GM21381 (cell line): ENCODE measurements at regions not wholly inside any gene's neighbourhood (a gene's known extent, or its start where the extent isn't known, plus 50 kb on each side); places are given as distances from the start of the nearest gene placed in this dataset.
"Not testable (repeated sequence)": the region's sequence is repeated elsewhere in the genome, so short reads cannot be mapped to it uniquely, and the experiment has no call there.

Experiments
- ATAC-seq: cut with Tn5 transposase; IDR thresholded peaks from one replicate; pipeline ENCODE4 v1.9.1; 2021; ENCODE audit warnings: mild to moderate bottlenecking, moderate library complexity; ENCODE audit not compliant: unreplicated experiment

DNA sequence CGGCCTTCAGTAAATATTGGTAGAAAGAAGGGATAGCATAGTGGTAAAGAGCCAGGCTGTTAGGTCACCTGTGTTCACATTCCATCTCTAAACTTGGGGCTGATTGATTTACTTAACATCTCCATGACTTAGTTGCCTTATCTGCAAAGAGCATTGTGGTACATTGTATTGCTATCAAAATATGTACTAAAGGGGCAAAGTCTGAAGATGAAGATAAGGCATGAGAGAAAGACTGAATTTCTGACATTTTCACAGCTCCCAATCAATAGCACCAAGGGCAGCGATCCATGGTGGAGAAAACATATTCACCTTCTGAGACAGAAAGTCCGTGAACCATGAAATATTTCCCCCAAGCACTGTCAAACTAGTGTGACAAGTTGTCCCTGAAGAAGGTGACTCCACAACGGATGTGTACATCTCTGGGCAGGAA lies 223.3 kb upstream of the STXBP5 start:
- ATAC-seq, result no peak

DNA sequence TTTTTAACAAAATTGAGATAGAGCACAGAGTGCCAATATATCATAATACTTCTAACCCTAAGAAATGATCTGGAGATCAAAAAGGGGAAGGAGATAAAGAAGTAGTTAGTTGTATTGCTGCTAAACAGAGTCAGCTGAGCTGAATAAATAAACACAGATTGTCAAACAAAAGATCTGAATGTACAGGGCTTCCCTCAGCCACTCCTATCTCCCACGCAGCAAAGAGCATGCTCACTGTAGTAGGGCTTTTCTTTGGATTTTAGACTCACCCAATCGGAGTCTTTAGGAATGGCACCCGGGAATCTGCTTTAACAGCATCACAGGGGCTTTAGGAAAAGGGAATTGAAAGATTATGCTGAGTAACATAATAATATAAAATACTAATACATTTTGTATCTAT lies 222.2 kb upstream of the STXBP5 start:
- no peak for ATAC-seq

DNA sequence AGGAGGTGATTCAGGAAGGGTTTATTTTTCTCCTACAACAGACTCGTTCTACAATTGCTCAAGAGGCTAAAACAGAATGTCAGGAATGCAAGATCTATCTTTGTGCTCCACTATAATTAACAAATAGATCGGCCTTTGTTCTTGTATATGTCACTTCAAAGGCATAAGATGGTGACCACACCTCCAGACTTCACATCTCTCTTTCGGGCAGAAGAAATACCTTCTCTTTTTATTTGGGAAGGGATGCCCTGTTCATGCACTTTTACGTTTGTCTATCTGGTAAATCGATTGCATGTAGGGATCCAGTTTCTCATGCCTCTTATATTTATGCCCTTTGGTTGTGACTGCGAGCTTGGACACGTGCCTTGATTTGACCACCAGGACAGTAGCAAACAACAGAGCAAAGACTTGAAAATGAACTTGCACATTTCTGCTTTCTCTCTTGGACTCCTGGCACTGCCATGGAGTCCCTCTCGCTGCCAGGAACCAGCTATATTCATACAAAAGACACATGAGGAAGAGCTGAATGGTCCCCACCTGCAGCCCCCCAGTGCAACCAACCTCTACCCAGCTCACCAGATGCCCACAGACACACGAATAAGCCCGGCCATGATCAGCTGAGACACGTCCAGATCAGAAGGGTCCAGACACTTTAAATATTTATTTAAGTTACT lies 219.8 kb upstream of the STXBP5 start:
- no peak for ATAC-seq

DNA sequence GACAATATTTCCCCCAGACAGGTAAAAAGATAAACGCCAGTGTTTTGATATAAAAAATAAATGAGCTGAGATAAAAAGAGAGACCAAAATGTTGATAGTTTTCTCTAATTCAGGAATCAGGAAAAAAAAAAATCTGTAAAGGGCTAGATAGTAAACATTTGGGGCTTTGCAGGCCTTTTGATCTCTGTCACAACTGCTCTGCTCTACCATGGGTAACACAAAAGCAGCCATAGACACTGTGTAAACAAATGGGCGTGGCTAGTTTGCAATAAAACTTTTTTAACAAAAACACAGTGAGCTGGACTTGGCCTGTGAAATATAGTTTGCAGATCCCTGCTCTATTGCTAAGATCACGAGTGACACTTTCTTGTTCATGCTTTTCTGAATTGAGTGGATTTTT lies 219.1 kb upstream of the STXBP5 start:
- no peak for ATAC-seq

DNA sequence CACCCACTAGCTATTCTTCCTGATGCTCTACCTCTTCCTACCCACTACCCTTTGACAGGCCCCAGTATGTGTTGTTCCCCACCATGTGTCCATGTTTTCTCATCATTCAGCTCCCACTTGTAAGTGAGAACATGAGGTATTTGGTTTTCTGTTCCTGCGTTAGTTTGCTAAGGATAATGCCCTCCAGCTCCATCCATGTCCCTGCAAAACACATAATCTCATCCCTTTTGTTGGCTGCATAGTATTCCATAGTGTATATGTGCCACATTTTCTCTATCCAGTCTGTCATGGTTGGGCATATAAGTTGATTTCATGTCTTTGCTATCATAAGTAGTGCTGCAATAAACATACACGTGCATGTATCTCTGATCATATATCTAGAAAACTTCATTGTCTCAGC lies 218.3 kb upstream of the STXBP5 start:
- no peak for ATAC-seq

DNA sequence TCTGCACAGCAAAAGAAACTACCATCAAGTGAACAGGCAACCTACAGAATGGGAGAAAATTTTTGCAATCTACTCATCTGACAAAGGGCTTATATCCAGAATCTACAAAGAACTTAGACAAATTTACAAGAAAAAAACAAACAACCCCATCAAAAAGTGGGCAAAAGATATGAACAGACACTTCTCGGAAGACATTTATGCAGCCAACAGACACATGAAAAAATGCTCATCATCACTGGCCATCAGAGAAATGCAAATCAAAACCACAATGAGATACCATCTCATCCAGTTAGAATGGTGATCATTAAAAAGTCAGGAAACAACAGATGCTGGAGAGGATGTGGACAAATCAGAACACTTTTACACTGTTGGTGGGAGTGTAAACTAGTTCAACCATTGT lies 216.3 kb upstream of the STXBP5 start:
- ATAC-seq, result not testable (repeated sequence)

DNA sequence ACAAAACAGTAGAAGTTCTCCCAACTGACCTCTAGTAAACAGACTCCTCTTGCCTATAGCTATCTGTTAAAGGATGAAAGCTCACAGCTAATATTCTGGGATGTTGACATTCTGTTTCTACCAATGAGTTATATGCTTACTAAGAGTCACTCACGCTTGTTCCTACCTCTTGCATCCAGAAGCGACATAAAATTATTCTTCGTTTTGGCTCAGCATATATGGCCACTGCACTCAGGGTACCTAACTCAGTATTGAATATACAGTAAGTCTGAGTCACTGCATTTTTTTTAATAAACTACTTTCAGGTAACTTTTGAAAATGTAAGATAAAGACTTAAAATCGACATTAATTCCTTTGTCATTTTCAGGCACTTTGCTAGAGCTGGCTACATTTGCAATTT lies 214.4 kb upstream of the STXBP5 start:
- no peak for ATAC-seq

DNA sequence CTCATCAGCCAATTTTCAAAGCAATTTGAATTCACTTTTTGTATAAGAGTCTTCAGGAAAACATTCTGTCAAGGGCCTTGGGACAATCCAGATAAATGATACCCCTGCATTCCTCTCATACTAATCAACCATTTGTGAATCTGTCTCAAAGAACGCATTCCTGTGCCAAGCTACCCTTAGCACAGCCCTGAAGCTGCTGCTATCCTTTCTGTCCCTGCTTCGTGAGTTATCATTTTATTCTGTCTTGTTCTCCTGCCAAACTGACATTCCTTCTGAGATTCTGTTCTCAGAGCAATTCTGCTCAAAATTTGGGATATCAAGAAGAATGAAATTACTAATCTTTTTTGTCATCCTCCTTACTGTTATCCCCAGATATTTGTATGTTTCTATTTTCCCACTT lies 213.9 kb upstream of the STXBP5 start:
- ATAC-seq, result no peak

DNA sequence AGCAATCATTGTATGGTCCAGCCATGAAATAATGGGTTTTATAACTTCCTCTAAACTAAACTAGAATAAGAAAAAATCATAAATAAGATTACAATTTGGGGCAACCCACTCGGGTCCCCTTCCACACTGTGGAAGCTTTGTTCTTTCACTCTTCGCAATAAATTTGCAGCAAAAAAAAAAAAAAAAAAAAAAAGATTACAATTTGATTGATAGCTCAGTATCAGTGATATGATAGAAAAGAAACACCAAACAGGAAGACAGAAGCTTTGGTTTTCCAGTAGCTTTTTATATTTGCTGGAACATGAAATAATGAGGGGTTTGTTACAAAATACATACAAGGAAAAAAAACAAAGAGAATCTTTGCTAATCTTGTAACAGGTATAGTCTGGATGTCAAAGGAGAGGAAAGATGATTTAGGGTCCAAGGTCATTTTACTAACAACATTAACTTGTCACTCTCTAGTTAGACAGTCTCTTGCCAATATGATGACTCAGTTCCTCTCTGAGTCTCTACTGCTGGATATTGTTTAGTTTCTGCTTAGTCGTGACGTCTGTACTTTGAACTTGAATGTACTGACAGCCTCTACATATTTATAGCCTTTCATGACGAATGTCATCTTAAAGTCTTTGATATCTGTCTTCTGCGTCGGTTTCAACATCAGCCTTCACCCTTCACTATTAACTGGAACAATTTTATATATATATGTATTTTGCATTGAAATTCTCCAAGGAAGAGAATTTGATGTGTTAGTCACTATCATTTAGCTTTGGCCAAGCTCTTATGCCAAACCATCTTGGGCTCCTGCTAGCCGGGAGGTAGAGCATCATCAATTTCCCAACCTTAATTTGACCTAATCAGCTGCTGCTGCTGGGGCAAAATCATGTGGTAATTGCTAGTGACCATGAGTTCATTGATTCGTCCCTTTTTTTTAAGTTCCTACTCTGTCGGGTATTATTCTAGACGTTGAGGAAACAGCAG lies 213.1 kb upstream of the STXBP5 start:
- ATAC-seq, result no peak

DNA sequence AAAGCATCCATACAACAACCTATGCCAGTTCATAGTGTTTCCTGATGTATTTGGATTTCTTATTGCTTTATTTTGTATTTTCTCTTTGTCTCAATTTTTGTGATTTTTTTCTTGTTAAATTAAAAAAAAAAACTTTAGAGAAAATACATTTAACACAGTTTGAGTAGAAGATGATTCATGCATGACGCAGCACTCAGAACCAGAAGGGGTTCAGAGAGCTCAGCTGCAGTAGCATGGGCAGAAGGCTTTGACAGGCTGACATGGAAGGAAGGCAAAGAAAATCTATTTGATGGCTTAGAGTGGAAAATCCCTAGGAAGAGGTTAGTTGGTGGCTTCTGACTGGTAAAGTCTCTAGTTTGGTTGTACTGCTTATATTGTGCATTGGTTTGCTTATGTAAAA lies 207.2 kb upstream of the STXBP5 start:
- no peak for ATAC-seq

DNA sequence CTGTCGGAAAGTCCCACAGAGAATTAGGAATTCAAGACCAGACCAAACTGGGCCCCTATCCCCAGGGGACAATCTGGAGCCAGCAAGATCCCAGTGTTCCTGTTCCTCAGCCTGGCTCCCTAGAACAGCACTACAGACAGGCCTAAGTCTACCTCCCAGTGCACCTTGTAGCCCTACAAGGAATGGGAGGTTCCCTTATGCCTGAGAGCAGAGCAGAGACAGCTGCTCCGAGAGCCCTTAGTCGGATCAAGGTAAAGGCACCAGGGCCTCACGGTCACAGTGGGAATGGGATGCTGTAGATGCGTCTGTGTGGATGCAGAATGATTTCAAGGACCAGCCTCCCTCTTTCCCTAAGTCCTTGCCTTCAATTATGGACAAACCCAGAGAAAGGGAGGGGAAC lies 204.5 kb upstream of the STXBP5 start:
- ATAC-seq, result no peak

DNA sequence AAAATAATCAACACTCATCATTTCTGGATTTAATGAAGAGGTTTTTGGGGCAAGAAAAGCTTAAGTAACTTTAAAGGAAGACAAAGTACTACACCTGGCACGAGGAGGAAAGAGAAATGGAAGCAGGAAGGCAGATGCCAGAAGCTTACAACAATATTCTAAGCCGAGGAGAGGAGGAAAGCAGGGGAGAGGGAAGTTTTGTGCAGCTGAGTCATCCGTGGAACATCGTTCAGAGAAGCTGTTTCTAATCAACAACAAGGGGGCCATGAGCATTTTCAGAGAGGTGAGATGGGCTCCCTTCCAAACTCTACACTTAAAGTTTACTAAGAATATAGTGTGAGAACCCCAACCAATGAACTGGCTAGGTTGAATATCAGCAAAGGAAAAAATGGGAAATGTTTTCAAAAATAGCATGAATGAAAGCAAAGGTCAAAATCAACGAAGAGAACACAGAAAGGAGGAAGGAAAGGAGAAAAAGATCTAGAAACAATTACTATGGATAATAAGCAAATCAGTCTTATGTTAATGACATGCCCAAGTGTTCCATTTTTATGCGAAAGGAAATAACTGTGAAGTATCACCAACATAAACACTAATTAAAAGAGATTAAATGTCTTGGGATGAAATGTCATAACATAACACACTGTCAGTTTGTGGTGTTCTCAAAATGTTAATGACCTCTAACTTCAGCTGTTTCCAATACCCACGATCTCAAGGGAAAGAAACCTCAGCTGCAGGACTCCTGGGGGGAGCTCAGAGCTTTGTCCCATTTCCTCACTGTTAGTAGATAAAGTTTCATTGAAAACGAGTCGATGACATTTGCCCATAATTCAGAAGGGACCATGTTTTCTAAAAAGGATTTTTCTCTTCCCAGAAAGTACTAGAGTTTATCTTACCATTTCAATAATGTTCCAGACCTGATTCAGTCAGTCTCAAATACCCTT lies 203.4 kb upstream of the STXBP5 start:
- ATAC-seq, result no peak

DNA sequence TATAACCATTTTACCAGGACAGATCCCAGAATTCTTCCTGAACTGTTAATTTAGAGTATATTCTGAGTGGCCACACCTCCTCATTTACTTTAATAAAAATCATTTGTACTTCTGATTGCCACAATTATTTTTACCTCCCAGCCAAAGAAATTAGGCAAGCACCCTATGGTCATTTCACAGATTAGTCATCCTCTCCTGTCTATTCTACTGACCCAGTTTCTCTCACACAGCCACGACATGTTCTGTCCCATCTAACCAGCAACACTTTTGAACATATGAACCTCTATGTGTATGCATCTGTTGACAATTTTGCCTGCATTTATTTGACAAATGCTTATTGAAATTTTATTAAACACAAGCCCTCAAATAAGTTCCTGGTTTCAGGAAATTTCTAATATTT lies 202.6 kb upstream of the STXBP5 start:
- no peak for ATAC-seq

DNA sequence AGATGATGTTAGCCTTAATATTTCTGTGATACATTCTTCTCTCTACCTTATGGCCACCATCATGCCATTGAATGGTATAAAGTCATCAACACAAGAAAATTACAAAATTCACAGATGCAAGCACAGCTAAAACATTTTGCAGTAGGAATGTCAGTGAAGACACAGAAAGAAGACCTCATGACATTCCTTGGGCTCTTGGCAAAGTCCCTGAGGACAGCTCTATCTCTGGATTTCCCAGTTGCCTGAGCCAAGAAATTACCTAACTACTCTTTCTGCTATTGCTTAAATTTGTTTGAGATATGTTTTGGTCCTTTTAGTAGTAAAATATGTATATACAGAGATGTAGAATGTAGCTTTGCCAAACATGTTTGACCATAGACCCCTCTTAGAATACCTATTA lies 201.0 kb upstream of the STXBP5 start:
- ATAC-seq, result no peak

DNA sequence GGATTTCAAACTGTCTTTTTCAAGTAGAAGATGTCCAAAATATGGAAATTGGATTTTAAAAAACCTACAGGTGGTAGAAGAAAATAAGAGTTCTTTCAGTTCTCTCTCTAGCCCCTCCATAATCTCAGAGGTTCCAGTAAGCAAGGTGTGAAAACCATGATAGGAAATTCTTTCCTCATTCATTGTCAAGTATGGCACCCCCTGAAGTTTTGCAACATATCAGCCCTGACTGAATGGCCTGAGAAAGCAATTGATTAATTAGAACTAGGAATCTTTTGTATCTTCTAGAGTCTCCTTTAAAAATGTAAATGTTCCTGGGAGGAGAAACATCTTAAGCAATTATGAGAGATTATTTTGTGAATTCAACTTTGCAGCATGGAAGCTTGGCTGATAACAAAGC lies 198.7 kb upstream of the STXBP5 start:
- ATAC-seq, result no peak

DNA sequence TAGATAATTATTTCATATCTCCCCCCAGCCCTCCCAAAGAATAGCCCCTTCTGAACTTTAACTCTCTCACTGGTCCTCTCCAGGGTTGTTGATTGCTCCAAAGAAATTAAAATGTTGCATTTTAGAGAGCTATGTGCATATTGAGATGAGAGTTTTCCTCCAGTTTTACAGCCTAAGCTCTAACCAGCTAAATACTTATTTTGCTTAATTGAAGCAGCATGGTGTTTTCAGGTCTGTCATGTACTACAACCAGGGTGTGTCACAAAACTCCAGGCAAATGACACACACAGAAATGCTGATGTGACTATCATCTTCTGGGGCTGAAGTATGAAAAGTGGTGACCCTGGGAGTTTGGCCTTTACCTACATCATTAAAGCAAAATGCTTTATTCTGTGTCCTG lies 196.8 kb upstream of the STXBP5 start:
- ATAC-seq, result no peak

DNA sequence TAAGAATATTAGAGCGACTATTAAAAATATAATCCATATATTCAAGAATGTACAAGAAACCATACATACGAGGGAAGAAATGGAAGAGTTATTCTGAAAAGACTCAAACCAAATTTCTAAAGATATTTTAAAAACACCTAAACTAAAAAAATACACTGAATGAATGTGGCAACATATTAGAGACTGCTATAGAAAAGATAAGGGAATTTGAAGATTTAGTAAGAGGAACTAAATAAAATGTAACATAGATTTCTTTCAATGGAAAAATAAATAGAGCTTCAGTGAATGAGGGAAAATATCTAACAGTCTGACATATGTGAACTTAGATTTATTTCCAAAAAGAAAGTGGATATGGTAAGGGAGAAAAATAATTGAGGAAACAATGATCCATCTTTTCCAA lies 194.9 kb upstream of the STXBP5 start:
- no peak for ATAC-seq

DNA sequence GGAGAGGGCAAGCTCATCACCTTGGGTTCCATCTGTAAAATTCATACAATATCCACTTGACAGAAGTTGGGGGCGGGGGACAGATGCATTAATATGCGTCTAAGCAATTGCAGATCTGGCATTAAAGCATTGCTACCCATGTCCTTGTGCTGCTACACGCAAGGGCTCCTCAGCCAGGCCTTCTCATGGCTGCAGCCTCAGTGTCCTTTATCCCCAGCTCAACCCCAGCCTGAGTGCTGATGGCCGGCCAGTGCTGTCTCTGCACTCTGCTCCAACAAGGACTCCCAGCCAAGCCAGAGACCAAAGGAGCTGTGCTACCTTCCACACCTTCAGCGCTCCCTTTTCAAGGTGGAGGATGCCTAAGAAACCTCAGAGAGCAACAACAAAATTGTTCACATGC lies 188.5 kb upstream of the STXBP5 start:
- ATAC-seq, result no peak

DNA sequence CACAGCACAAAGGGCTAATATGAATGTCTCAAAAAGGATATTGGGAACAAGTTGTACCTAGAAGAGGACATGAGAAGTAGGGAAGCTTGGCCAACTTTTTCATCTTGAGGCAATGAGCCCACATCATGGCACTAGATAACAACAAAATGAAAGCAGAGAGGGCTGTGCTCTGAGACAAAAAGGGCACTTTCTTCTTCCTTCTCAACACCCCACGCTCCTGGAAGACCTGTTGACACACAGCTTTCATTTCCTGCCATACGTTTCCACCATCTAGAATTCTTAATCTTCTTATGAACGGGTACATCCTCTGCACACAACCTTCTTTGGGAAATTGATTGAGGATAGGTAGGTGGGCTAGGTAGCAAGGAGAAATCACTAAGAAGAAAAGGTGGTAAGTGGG lies 187.8 kb upstream of the STXBP5 start:
- ATAC-seq, result no peak

DNA sequence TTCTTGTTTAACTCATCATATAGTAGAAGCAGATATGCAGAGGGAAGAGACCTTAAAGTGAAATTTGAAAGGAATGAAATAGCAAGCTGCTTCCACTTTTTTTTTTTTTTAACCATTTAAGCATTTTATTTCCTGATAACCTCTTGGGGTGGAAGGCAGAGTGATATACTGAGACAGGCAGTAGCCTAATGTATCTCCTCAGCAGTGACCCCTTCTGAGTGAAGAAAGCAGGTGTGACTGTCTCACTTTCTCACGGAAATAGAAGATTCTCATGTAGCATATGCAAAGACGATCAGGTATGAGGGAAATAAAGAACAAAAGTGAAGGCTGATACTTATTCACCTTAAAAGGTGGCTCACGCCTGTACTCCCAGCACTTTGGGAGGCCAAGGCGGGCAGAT lies 187.1 kb upstream of the STXBP5 start:
- ATAC-seq, result no peak

DNA sequence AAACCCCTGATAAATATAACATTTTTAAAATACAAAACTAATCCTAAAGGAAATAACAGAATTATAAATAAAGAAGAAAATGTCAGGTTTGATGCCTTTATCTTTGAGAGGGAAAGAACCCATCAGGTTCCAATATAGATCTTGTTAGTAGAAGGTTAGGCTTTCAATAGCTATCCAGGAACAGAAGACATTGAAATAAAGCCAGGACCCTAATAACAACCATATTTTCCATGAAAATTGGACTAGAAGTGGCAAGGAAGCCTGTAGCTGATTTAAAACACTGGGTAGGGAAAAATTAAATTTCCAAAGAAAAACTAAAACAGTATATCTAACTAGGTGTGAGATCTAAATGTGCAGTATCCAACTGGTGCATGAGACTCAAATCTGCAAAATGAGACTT lies 185.2 kb upstream of the STXBP5 start:
- ATAC-seq, result no peak
